Tibial nerve (tissue), 4 donors: ENCODE measurements at regions not wholly inside any gene's neighbourhood (a gene's known extent, or its start where the extent isn't known, plus 50 kb on each side); places are given as distances from the start of the nearest gene placed in this dataset.

Source experiments
- DNase-seq, 2 donors: peaks; one replicate each; pipeline ENCODE4 v3.0.0-alpha.2; 2019; ENCODE audit warnings: low spot score in 2 of 2
- H3K27ac ChIP-seq, 4 donors: fragments of 200-600 bp; sonication (generic) in 3 of 4; one replicate each; pipeline ENCODE4 v1.5.1; 2017 to 2019; ENCODE audit warnings: mild to moderate bottlenecking in 1 of 4
- H3K27me3 ChIP-seq, 2 donors: fragments of 200-600 bp; sonication (generic) in 1 of 2; one replicate each; pipeline versions ENCODE4 v1.5.1 to v1.6.0; 2017 to 2019
- H3K36me3 ChIP-seq, 3 donors: fragments of 200-600 bp; sonication (generic); one replicate each; pipeline ENCODE4 v1.5.1; 2018 to 2019
- H3K4me1 ChIP-seq, 4 donors: fragments of 200-600 bp; sonication (generic) in 3 of 4; one replicate each; pipeline ENCODE4 v1.5.1; 2017 to 2019
- H3K4me3 ChIP-seq, 4 donors: fragments of 200-600 bp; sonication (generic) in 3 of 4; one replicate each; pipeline ENCODE4 v1.5.1; 2017 to 2019; ENCODE audit warnings: mild to moderate bottlenecking in 1 of 4, moderate library complexity in 1 of 4
- H3K9me3 ChIP-seq, 4 donors: fragments of 200-600 bp; sonication (generic) in 3 of 4; one replicate each; pipeline ENCODE4 v1.5.1; 2017 to 2019
- CTCF ChIP-seq, 5 experiments: fragments of 200-600 bp in 3 of 5; fragments of 450-650 bp in 2 of 5; sonication (generic) in 3 of 5; IDR thresholded peaks; one replicate each; pipeline ENCODE4 v1.5.1; 2016 to 2019; ENCODE audit warnings: antibody characterized with exemption in 5 of 5, mild to moderate bottlenecking in 3 of 5, moderate library complexity in 2 of 5
- EP300 ChIP-seq, 2 donors: sonication (generic); formaldehyde crosslinking; IDR thresholded peaks; one replicate each; pipeline ENCODE4 v1.6.1; 2017; ENCODE audit warnings: antibody characterized with exemption in 2 of 2, mild to moderate bottlenecking in 1 of 2
- POLR2A ChIP-seq, 2 donors: fragments of 450-650 bp; IDR thresholded peaks; one replicate each; pipeline ENCODE4 v1.6.1; 2017; ENCODE audit warnings: antibody characterized with exemption in 2 of 2, mild to moderate bottlenecking in 2 of 2, moderate library complexity in 2 of 2
- WGBS, 2 donors: methylation state at CpG; one replicate each; pipeline ENCODE4 v1.1.5; 2018; 5-methylcytosine and 5-hydroxymethylcytosine counted together

DNA sequence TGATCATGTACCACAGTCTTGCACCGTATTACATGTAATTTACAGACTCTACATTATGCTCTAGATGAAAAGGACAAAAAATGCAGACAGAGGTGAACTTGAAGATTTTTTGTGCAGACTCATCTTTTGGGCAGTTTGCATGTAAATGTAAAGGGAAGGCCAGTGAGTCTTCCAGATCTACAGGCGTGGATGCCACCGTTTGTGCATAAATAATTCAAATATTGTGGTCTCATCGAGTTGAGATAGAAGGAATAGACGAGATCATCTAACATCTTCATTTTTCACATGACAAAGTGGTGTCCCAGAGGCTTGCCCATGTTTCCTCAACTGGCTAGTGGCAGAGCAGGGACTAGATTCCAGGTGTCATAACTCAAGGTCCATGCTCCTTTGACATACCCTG is 125.2 kb downstream of the ALX1 start:
- DNase-seq = no peak
- WGBS, 2 donors = 91 to 96% methylated on average over 5 of the region's 5 CpGs
- TF ChIP-seq EP300 (IDR thresholded peaks at IDR 0.05) (no peak), POLR2A (IDR thresholded peaks at IDR 0.05) (no peak), CTCF (IDR thresholded peaks at IDR 0.05) (no peak)

DNA sequence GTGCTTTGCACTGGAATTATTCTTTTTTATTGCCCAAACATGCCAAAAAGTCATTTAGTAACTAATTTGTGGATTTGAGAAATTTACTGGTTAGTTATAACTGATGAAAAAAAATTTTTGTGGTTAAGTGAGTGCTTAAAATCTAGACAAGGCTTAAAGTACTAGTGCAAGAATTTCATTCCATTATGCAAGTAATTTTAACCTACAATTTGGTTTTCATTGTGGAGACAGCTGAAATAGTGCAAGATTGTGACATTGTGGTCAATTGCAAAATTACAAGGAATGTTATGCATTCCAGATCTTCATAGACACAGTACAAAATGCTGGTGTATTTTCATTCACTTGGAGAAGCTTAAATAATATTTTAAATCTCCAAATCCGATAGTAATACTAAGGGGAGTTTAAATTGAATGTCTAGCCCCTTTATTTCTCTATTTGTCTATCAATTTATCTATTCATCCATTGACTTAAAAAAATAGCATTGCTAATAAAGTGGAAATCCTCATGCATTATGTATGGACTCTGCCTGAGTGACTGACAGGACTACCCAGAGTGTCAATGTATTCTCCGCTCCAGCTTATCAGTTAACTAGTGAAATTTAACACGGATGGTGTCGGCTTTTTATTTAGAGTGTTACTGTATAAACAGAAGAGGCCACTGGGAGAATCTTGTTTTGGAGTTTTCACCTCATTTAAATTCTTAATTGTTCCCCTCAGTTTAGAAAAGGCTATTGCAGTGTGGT is 125.9 kb downstream of the ALX1 start:
- no peaks in the 10 kb centered on the region for H3K4me1 ChIP-seq
- no peak for TF ChIP-seq POLR2A (IDR thresholded peaks at IDR 0.05)
- TF ChIP-seq EP300 (IDR thresholded peaks at IDR 0.05) = peak in 1 of 2 donors; percentile 38
- no peak for TF ChIP-seq CTCF (IDR thresholded peaks at IDR 0.05)
- H3K4me3 ChIP-seq = no peak overlapping the region
- H3K27me3 ChIP-seq = no peaks in the 10 kb centered on the region
- WGBS, 2 donors = 63 to 68% methylated on average over 4 of the region's 4 CpGs
- H3K9me3 ChIP-seq = no peaks in the 10 kb centered on the region
- no peaks in the 10 kb centered on the region for H3K36me3 ChIP-seq
- DNase-seq = no peak
- no peak overlapping the region for H3K27ac ChIP-seq

More for the DNA sequence above, 125.2 kb downstream of the ALX1 start:
- H3K4me3 ChIP-seq = no peak overlapping the region
- no peak overlapping the region for H3K27ac ChIP-seq
- H3K9me3 ChIP-seq = no peaks in the 10 kb centered on the region
- no peaks in the 10 kb centered on the region for H3K4me1 ChIP-seq
- no peaks in the 10 kb centered on the region for H3K27me3 ChIP-seq
- no peaks in the 10 kb centered on the region for H3K36me3 ChIP-seq

DNA sequence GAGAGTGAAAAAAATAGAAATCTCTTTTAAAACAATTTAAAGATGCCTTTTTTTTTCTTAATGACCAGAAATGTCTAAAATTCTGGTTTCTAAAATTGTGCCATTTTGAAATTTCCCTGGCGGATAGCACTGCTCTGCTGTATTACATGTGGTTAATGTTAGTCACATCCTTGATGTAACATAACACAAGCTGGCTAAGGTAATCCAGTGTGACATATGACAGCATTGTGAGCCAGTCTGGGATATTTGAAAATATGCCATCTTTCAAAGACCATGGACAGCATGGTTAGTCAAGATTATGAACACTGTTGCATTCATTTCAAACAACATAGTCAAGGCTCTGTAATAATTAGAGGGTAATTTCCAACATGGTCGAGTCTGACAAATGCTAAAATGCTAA is 133.2 kb downstream of the ALX1 start:
- no peaks in the 10 kb centered on the region for H3K36me3 ChIP-seq
- H3K9me3 ChIP-seq = no peaks in the 10 kb centered on the region
- no peak overlapping the region for H3K4me3 ChIP-seq
- 64% methylated on average over 2 of the region's 2 CpGs for WGBS, 2 donors
- H3K27ac ChIP-seq = no peak overlapping the region
- TF ChIP-seq POLR2A (IDR thresholded peaks at IDR 0.05) (no peak), CTCF (IDR thresholded peaks at IDR 0.05) (no peak), EP300 (IDR thresholded peaks at IDR 0.05) (no peak)
- H3K27me3 ChIP-seq = no peaks in the 10 kb centered on the region
- DNase-seq = no peak
- H3K4me1 ChIP-seq = no peaks in the 10 kb centered on the region

GRCh38 chr12:85422762-85423161 is 142.7 kb downstream of the ALX1 start:
- 65 to 67% methylated on average over 3 of the region's 3 CpGs for WGBS, 2 donors
- H3K4me3 ChIP-seq = no peak overlapping the region
- H3K9me3 ChIP-seq = no peaks in the 10 kb centered on the region
- DNase-seq = no peak
- no peak for TF ChIP-seq EP300 (IDR thresholded peaks at IDR 0.05)
- peaks cover 0 to 21% (median 0%) of the 10 kb centered on the region in 4 donors for H3K4me1 ChIP-seq
- H3K36me3 ChIP-seq = no peaks in the 10 kb centered on the region
- H3K27me3 ChIP-seq = no peaks in the 10 kb centered on the region
- H3K27ac ChIP-seq = no peak overlapping the region

DNA sequence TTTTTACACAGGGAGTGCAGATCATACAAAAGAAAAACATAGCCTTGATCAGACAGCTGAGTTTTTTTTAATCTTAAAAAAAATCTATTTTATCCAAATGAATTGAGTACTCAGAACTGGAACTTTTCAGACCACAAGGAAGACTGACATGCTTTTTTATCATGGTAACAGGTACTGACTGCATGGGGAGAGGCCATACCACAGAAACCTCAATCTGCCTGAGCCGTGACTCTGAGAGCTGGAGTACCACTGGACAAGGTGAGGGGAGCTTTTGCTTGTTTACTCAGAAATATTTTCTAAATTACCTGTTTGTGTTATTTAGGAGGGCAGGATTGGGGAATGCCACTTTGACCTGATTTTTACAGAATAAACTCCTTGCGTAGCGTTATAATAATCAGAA is 143.9 kb downstream of the ALX1 start:
- Histone ChIP-seq H3K27ac (no peak overlapping the region), H3K9me3 (no peaks in the 10 kb centered on the region), H3K4me3 (no peak overlapping the region), H3K4me1 (peaks cover 0 to 21% (median 0%) of the 10 kb centered on the region in 4 donors), H3K27me3 (no peaks in the 10 kb centered on the region), H3K36me3 (no peaks in the 10 kb centered on the region)
- WGBS, 2 donors = 88% methylated on average over 3 of the region's 3 CpGs
- DNase-seq = no peak
- no peak for TF ChIP-seq CTCF (IDR thresholded peaks at IDR 0.05)
- TF ChIP-seq POLR2A (IDR thresholded peaks at IDR 0.05) = no peak
- no peak for TF ChIP-seq EP300 (IDR thresholded peaks at IDR 0.05)
